ENCODE measurements at regions not wholly inside any gene's neighbourhood (a gene's known extent, or its start where the extent isn't known, plus 50 kb on each side); places are given as distances from the start of the nearest gene placed in this dataset.
"Not testable (repeated sequence)": the region's sequence is repeated elsewhere in the genome, so short reads cannot be mapped to it uniquely, and the experiment has no call there.

DNA sequence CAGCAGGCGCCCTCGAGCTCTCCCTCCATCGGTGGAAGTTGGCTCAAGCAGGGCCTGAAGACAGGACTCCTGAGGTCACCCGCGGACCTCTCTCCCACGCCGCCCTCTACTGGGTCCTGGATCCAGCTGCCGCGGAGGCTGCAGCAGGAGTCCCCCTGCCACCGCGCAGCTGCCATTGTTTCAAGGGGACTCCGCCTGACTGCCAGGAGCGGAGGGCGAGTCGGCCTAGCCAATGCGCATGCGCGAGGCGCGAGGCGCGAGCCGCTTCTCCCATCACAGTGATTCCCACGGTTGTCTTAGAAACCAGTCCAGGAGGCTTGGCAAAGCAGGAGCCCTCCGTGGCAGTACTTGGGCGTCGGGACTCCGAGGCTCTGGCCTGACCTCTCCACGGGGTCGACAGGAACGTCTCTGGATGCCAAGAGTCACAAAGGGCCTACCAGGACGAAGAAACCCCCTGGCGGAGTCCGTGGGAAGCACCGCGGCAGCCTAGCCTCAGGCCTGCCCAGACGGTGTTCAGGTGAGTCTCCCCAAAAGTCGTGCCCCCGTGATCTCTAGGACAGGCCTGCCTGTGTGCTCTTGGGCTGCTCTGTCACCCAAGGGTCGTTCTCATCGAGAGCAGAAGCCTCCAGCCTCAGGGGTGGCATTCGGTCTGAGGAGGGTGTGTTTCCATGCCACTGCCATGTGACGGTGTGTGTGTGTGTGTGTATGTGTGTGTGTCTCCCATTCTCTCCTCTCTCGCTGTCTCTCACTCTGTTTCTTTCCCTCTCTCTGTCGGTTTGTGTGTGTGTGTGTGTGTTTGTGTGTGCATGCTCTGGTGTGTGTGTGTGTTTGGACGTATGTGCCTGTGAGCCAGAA lies 290.6 kb upstream of the ZNF337 start:
- H3K4me3 ChIP-seq (ENCODE audit: low read depth, low read length) = peak overlapping the region; percentile 41
- TF ChIP-seq CTCF (IDR thresholded peaks at IDR 0.05; ENCODE audit: insufficient read depth, low read length, missing control alignments) = peak; percentile 38
- ChIA-PET POLR2A (no interaction called here), CTCF (no interaction called here)
- DNase-seq (ENCODE audit: low read depth, low spot score) = no peak

GRCh38 chr20:25985597-25985996 lies 288.9 kb upstream of the ZNF337 start:
- CTCF ChIA-PET = no interaction called here
- no peak overlapping the region for H3K4me3 ChIP-seq (ENCODE audit: low read depth, low read length)
- POLR2A ChIA-PET = no interaction called here
- DNase-seq (ENCODE audit: low read depth, low spot score) = no peak
- no peak for TF ChIP-seq CTCF (IDR thresholded peaks at IDR 0.05; ENCODE audit: insufficient read depth, low read length, missing control alignments)

DNA sequence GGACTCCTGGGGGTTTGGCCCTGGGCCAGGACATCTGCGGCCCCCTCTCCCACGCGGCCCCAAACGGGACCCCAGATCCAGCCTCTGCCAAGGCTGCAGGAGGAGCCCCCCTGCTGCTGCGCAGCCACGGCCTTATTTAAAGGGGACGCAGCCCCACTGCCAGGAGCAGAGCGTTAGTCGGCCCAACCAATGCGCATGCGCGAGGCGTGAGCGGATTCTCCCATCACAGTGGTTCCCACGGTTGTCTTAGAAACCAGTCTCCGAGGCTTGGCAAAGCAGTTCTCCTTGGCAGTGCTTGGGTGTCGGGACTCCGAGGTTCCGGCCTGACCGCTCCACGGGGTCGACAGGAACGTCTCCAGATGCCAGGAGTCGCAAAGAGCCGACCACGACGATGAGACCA lies 288.3 kb upstream of the ZNF337 start:
- ChIA-PET POLR2A (no interaction called here), CTCF (no interaction called here)
- no peak for DNase-seq (ENCODE audit: low read depth, low spot score)
- no peak for TF ChIP-seq CTCF (IDR thresholded peaks at IDR 0.05; ENCODE audit: insufficient read depth, low read length, missing control alignments)
- H3K4me3 ChIP-seq (ENCODE audit: low read depth, low read length) = no peak overlapping the region

DNA sequence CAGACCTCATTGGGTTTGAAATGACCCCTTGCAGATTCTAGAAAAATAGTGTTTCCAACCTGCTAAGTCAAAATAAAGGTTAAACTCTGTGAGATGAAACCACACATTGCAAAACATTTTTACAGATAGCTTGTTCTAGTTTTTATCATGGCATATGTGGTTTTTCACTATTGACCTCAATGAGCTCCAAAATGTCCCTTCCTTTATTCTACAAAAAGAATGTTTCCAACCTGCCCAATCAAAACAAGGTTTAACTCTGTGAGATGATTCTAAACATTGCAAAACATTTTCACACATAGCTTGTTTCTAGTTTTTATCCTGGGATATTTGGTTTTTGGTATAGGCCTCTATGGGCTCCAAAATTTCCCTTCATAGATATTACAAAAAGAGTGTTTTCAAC lies 286.0 kb upstream of the ZNF337 start:
- POLR2A ChIA-PET = not testable (repeated sequence)

GRCh38 chr20:25978450-25979190 lies 282.0 kb upstream of the ZNF337 start:
- POLR2A ChIA-PET = not testable (repeated sequence)

More for the DNA sequence above, 286.0 kb upstream of the ZNF337 start:
- CTCF ChIA-PET; H3K4me3 ChIP-seq (ENCODE audit: low read depth, low read length); DNase-seq (ENCODE audit: low read depth, low spot score): not testable (repeated sequence)

DNA sequence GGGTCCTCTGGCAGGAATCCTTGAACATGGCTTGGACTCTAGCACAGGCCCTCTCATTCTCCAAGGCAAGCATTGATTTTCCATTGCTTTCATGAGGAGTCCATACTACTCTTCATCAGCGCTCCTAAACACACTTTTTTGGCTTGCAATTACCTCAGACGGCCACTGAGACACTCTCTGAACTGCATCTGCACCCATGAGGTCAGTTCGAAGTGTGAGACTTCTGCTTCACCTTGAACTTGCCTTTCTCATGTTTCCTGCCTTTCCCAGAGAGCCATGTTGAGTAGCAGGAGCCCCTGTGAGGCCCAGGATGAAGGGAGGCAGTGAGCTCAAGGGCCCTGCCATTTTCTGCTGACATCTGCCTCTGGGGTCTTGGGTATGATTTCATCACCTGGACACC lies 279.2 kb upstream of the ZNF337 start:
- DNase-seq (ENCODE audit: low read depth, low spot score); CTCF ChIA-PET: not testable (repeated sequence)

More at GRCh38 chr20:25978450-25979190, 282.0 kb upstream of the ZNF337 start:
- CTCF ChIA-PET; DNase-seq (ENCODE audit: low read depth, low spot score); H3K4me3 ChIP-seq (ENCODE audit: low read depth, low read length): not testable (repeated sequence)

GRCh38 chr20:25965203-25965602 lies 268.6 kb upstream of the ZNF337 start:
- POLR2A ChIA-PET; CTCF ChIA-PET; DNase-seq (ENCODE audit: low read depth, low spot score): not testable (repeated sequence)

More for the DNA sequence above, 279.2 kb upstream of the ZNF337 start:
- POLR2A ChIA-PET; H3K4me3 ChIP-seq (ENCODE audit: low read depth, low read length): not testable (repeated sequence)

DNA sequence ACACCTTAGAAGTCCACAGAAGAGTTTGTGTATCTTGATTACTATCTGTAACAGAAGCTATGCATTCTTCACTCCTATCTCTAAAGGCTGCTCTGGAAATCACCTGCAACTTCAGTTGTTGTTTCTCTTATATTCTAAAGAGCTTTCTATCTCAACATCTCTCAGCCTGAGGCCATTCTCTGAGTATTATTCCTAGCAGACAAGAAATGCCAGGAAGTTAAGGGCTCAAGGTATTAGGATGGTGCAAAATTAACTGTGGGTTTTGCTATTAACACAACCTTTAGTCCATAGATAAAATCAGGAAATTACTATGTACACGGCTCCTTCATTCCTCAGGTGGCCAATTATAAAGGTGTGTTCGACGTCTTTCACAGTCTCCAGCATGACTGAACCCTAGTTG lies 257.2 kb upstream of the ZNF337 start:
- H3K4me3 ChIP-seq (ENCODE audit: low read depth, low read length); DNase-seq (ENCODE audit: low read depth, low spot score); CTCF ChIA-PET; POLR2A ChIA-PET: not testable (repeated sequence)

More at GRCh38 chr20:25965203-25965602, 268.6 kb upstream of the ZNF337 start:
- not testable (repeated sequence) for H3K4me3 ChIP-seq (ENCODE audit: low read depth, low read length)

DNA sequence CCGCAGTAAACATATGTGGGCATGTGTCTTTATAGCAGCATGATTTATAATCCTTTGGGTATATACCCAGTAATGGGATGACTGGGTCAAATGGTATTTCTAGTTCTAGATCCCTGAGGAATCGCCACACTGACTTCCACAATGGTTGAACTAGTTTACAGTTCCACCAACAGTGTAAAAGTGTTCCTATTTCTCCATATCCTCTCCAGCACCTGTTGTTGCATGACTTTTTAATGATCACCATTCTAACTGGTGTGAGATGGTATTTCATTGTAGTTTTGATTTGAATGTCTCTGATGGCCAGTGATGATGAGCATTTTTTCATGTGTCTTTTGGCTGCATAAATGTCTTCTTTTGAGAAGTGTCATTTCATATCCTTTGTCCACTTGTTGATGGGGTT lies 238.6 kb upstream of the ZNF337 start:
- CTCF ChIA-PET; DNase-seq (ENCODE audit: low read depth, low spot score); POLR2A ChIA-PET; H3K4me3 ChIP-seq (ENCODE audit: low read depth, low read length): not testable (repeated sequence)

GRCh38 chr20:25932806-25933205 lies 236.2 kb upstream of the ZNF337 start:
- H3K4me3 ChIP-seq (ENCODE audit: low read depth, low read length); DNase-seq (ENCODE audit: low read depth, low spot score); POLR2A ChIA-PET; CTCF ChIA-PET: not testable (repeated sequence)

DNA sequence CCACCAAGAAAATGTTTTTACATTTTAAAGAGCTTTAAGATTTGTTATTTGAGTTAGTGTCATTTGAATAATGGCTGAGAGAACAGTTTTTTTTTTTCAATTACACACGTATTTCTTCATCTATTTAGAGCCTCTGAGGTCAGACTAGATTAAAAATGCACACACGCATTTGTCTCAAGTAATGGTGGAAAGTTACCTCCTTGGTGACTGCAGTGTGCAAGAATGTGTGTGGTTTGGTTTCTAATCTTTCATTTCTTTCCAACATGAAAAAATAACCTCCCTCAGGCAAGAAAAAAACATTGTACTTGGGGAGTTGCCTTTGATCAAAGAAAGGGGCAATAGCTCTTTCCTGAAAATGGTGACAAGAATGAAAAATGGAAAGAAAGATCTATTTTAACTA lies 235.5 kb upstream of the ZNF337 start:
- DNase-seq (ENCODE audit: low read depth, low spot score) = not testable (repeated sequence)

DNA sequence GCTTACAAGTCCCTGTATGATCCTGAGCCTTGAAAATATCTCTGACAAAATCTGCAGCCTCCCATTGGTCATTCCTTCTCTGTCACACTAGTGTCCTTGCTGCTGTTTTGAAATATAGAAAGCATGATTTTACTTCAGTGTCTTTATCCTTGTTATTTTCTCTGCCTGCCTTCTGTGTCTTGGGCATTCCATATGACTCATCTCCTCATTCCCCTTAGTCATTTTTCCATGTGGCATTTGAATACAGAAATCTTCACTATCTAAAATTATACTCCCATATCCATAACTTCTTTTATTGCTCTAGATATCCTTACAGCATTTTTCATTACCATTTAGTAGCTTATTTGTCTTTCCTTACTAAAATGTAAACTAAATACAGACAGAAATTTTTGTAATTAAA lies 205.7 kb upstream of the ZNF337 start:
- H3K4me3 ChIP-seq (ENCODE audit: low read depth, low read length); DNase-seq (ENCODE audit: low read depth, low spot score); POLR2A ChIA-PET; CTCF ChIA-PET: not testable (repeated sequence)

More for the DNA sequence above, 235.5 kb upstream of the ZNF337 start:
- H3K4me3 ChIP-seq (ENCODE audit: low read depth, low read length); POLR2A ChIA-PET; CTCF ChIA-PET: not testable (repeated sequence)

- H3K4me3 ChIP-seq (ENCODE audit: low read depth, low read length); DNase-seq (ENCODE audit: low read depth, low spot score); POLR2A ChIA-PET; CTCF ChIA-PET: not testable (repeated sequence)
These were observed 202.0 kb upstream of the ZNF337 start for GRCh38 chr20:25898663-25899062.

Data from AG04449 (cell line).